WTC11 (cell line): ENCODE measurements at regions not wholly inside any gene's neighbourhood (a gene's known extent, or its start where the extent isn't known, plus 50 kb on each side); places are given as distances from the start of the nearest gene placed in this dataset.

Source experiments
- ZNF121 ChIP-seq: sonication (generic); formaldehyde crosslinking; IDR thresholded peaks from 2 replicates; pipeline ENCODE4 v1.8.0; 2023; ENCODE audit warnings: missing genetic modification reagents
- ZNF263 ChIP-seq: sonication (generic); formaldehyde crosslinking; IDR thresholded peaks from 2 replicates; pipeline ENCODE4 v1.8.1; 2022; ENCODE audit warnings: low read depth, mild to moderate bottlenecking, moderate library complexity, missing genetic modification reagents
- TF ChIP-seq, protein P1 (sequence below): fragments of 200-600 bp; IDR thresholded peaks from 2 replicates; pipeline ENCODE4 v1.8.0; 2022; ENCODE audit warnings: antibody characterized with exemption
- TF ChIP-seq, protein P2 (sequence below): sonication (generic); formaldehyde crosslinking; IDR thresholded peaks from 2 replicates; pipeline ENCODE4 v1.8.1; 2023; ENCODE audit warnings: mild to moderate bottlenecking, missing genetic modification reagents, moderate library complexity

DNA sequence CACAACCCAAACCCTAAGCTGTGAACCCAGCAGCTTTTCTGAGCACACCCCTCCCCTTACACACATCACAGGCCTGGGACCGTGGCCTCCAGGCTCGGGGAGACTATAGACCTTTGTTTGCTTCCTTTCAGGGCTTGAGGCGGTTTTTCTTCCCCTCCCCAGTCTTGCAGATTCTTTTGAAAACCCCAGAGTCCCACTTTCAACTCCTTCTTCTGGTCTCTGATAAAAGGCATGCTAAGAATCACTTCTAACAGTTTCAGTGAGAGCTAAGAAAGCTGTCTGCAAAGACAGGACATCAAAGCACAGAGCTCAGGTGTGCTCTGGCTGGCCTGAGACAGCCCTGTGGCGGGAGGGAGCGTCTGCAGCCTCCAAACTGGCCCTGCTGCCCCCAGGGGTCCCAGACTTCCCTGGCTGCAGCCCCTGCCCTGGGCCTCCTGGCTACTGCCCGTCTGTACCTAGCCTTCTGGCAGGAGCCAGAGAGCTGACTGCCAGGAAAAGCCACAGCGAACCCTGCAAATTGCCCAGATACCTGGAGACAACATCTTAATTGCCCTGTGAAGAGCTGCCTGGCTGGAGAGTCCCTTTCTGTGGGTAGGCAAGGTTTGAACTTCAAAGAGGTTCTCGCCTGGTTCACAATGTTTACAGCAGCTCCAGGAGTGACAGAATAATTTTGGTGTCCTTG is 138.9 kb downstream of the GADD45G start:
- TF ChIP-seq ZNF263 (CRISPR knock-in tag) (no peak), ZNF121 (no peak)
- TF ChIP-seq, protein P1, sequence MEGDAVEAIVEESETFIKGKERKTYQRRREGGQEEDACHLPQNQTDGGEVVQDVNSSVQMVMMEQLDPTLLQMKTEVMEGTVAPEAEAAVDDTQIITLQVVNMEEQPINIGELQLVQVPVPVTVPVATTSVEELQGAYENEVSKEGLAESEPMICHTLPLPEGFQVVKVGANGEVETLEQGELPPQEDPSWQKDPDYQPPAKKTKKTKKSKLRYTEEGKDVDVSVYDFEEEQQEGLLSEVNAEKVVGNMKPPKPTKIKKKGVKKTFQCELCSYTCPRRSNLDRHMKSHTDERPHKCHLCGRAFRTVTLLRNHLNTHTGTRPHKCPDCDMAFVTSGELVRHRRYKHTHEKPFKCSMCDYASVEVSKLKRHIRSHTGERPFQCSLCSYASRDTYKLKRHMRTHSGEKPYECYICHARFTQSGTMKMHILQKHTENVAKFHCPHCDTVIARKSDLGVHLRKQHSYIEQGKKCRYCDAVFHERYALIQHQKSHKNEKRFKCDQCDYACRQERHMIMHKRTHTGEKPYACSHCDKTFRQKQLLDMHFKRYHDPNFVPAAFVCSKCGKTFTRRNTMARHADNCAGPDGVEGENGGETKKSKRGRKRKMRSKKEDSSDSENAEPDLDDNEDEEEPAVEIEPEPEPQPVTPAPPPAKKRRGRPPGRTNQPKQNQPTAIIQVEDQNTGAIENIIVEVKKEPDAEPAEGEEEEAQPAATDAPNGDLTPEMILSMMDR = no peak
- TF ChIP-seq, protein P2, sequence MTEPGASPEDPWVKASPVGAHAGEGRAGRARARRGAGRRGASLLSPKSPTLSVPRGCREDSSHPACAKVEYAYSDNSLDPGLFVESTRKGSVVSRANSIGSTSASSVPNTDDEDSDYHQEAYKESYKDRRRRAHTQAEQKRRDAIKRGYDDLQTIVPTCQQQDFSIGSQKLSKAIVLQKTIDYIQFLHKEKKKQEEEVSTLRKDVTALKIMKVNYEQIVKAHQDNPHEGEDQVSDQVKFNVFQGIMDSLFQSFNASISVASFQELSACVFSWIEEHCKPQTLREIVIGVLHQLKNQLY = no peak
